T-helper 9 cell (primary cell): ENCODE measurements at regions not wholly inside any gene's neighbourhood (a gene's known extent, or its start where the extent isn't known, plus 50 kb on each side); places are given as distances from the start of the nearest gene placed in this dataset.

Experiments used
- DNase-seq: peaks from one replicate; pipeline ENCODE4 v3.0.0-alpha.2; 2020

DNA sequence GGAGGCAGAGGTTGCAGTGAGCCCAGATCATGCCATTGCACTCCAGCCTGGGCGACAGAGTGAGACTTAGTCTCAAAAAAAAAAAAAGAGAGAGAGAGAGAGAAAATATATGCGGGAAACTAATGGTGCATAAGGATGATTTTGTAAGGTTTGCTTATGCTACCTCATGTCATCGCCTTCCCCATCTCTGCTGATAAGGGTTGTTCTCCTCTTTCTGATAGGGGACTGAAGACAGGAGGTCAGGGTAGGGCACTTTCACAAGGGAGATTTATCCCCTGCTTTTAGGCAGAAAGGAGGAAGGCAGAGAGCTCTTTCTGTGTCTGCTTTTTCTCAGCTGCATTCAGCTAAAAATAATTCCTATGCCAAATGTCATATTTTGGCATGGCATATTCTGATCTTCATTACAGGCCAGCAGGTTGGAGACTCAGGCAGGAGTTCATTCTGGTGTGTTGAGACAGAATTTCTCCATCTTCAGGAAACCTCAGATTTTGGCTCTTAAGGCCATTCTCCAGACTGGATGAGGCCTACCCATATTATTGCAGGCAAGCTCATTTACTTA is 220.2 kb downstream of the AUH start:
- no peak for DNase-seq

- no peak for DNase-seq
Observed at GRCh38 chr9:91143162-91143561, 218.6 kb downstream of the AUH start.

- DNase-seq, result no peak
Observed at GRCh38 chr9:91143642-91144041, 218.1 kb downstream of the AUH start.

GRCh38 chr9:91144769-91145168 is 216.9 kb downstream of the AUH start:
- DNase-seq, result no peak

DNA sequence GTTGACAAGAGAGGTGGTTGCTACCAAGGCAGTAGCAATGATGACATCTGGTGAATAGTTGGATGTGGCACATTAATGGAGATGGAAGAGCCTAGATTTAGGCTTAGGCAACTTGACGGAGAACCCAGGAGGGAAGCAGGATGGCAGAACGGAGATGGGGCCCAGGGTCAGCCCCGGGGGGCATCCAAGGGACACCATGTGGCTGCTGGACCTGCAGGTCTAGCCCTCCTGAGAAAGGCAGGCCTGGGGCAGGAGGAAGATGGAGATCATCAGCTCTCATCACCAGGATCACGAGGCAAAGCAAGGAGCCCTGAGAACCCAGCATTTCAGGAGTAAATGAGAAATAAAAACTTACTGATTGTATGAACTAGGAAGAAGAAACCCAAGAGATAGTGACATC is 216.2 kb downstream of the AUH start:
- DNase-seq, result no peak

GRCh38 chr9:91146391-91147019 is 215.2 kb downstream of the AUH start:
- DNase-seq, result no peak

DNA sequence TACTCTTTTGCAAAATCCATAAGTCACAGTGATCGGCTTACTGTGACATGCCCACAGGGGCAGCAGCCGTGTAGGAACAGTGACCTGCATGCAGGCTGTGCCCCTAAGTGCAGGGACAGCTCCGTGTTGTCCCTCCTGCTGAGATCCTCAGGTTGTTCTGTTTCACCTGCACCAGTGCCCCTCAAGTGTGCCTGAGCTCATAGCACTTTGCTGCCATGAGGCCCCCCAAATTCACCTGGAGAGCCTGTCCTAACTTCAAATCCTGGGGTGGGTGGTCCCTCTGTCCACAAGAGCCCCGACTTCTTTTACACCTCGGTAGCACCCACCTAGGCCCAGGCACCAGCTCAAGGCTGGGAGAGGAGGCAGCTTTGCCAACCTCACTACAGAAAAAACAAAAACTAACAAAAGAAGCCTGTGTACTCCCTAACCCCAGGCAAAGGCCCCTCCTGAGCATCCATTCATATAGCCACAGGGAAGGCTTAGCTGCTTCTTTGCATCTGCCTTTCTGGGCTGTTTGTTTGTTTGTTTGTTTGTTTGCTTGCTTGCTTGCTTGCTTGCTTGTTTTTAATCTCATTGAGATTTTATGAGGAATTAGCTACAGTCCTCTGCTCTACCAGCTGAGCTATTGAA is 214.5 kb downstream of the AUH start:
- no peak for DNase-seq

- no peak for DNase-seq
Observed at GRCh38 chr9:91148306-91148705, 213.4 kb downstream of the AUH start.

GRCh38 chr9:91150273-91150997 is 211.3 kb downstream of the AUH start:
- DNase-seq, result no peak

DNA sequence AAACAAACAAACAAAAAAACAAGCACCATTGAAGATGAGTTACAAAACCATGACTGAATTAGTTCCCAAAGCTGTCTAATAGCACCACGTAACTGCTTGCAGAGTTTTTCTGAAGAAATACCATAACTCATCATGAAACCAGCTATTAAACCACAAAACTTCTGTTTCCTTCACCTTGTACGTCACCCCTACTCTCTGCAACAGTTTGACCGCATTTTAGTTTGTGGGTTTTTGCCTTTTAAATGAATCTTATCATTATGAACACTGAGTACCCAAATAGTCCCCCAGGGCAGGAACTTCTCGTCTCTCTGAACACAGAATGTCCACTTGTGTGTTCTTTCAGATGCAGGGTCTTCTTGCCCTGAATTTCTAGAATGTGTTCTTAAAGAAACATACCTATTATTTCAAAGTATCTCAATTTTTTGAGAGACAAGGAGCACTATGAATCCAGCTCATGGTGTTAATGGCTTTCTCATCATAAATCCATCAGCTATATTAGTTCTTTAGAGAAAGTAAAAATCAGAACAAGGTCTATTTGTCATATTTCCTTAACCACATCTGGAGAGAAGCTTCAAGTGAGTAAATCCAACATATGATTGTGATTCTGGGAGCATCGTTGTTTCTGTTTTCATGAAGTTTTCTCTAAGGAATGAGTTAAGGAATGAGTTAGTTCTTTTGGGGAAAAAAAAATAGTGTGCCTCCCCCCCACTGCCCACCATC is 210.6 kb downstream of the AUH start:
- DNase-seq, result no peak

DNA sequence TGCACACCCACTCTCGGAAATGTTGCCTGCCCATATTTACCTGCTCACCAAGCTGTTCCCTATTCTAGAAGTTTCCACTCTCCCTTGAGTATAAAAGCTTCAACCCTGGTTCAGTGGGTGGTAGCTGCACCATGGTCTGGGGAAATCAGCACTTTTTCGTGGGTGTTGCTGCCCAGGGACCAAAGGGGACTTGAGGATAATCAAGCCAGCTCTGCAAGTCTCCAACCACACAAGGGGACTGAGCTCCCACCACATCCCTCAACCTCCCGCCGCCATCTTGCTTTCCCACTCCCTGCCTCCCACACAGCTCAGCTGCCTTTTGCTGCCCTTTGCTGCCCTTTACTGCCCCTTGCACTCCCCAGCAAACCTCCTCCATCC is 210.0 kb downstream of the AUH start:
- DNase-seq, result no peak

- no peak for DNase-seq
Observed at GRCh38 chr9:91154686-91155085, 207.0 kb downstream of the AUH start.

GRCh38 chr9:91155181-91155580 is 206.5 kb downstream of the AUH start:
- DNase-seq, result no peak

- no peak for DNase-seq
Observed at GRCh38 chr9:91155746-91156376, 205.9 kb downstream of the AUH start.

GRCh38 chr9:91156451-91157234 is 205.1 kb downstream of the AUH start:
- DNase-seq, result no peak

- DNase-seq, result no peak
Observed at GRCh38 chr9:91157883-91158282, 203.8 kb downstream of the AUH start.

GRCh38 chr9:91158286-91158685 is 203.4 kb downstream of the AUH start:
- DNase-seq, result no peak

DNA sequence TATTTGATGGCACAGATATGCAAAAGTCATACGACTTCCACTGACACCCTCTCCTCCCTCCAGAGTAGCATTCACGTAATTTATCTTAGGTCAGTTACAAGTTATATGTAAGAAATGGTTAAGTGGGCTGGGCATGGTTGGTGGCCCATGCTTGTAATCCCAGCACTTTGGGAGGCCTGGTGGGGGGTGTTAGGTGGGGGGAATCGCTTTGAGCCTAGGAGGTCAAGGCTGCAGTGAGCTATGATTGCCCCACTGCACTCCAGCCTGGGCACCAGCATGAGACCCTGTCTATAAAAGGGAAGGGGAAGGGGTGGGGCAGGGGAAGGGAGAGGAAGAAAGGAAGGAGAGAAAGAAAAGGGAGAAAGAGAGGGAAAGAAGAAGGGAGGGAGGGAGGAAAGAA is 202.8 kb downstream of the AUH start:
- DNase-seq, result no peak

GRCh38 chr9:91159664-91160121 is 202.0 kb downstream of the AUH start:
- no peak for DNase-seq

- DNase-seq, result no peak
Observed at GRCh38 chr9:91160181-91160580, 201.5 kb downstream of the AUH start.

DNA sequence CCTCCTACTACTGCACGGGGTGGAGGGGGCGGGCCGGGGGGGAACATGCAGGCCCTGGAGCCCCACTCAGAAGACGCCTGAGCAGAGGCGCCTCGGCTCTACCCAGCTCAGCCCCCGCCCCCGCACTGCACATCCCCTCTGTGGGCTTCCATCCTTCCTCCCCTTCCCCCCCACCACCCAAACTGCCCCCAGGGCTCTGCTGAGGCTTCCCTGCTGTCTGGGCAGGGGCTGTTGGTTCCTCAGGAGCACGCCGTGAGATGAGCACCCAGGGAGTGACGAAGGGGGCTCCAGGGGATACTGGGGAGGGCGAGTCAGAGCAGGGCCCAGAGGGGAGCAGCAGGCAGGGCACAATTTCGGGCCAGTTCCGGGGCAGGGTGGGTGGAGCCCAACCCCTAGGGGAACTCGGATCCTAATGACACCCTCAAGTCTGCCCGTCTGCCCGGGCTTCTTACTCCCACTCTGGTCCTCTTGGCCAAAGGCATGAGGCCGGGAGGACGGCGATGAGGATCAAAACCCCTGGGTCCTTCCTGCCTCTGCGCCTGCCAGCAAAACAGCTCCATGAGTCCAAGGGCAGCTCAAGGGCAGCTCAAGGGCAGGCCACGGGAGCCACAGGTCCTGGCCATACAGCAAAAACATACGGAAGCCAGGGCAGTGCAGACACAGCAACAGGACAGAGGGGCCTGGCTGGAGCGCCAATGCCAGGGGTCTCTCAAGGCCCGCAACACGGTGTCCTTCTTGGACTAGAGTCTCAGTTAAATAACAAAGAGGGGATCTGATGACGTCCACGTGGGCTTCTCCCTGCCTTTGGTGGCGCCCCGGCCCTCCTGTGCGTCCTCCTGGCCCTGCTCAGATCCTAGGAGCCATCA is 200.9 kb downstream of the AUH start:
- DNase-seq, result no peak
